ENCODE measurements at regions not wholly inside any gene's neighbourhood (a gene's known extent, or its start where the extent isn't known, plus 50 kb on each side); places are given as distances from the start of the nearest gene placed in this dataset.

DNA sequence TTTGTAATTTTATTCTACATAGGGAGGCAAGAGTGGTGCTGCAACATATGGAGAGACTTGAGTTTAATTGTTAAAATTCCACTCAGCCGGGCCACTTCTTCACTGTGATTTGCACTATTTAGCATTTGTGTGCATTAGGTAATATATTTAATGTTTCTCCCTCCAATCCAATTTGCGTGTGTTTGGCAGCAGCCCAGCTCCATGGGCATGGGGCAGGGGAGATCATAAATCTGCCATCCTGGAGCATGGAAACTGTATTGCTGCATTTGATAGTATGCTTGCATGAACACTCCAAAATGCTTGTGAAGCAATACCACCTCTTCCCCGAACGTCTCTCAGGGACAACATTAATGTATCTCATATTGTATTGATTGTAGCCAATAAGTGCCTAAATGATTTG lies 339.1 kb upstream of the RBFOX1 start:
- no peak for DNase-seq

DNA sequence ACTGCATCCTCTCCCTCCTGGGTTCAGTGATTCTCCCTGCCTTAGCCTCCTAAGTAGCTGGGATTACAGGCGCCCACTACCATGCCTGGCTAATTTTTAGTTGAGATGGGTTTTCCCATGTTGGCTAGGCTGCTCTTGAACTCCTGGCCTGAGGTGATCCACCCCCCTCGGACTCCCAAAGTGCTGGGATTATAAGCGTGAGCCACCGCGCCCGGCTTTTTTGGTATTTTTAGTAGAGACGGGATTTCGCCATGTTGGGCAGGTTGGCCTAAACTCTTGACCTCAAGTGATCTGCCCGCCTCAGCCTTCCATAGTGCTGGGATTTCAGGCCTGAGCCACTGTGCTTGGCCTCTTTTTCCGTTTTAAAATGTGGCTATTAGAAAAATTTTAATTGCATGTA lies 343.8 kb upstream of the RBFOX1 start:
- DNase-seq = no peak

DNA sequence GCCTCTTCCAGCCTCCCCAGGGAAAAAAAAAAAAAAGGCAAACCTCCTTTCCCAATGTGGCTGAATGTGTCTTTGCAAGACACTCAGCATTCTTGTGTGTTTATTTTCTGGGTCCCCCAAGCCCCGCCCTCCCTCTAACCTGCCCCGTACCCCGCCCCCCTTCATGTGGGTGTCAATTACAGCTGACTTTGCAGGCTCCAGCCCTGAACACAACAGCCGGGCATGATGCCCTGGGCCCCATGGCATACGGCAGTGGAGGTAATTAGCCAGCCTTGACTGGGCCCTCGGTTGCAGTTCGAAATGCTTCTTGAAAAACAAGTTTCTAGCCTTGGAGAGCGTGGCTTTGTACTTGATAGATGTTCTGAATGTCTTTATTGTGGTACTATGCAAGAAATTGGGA lies 354.7 kb upstream of the RBFOX1 start:
- no peak for DNase-seq

DNA sequence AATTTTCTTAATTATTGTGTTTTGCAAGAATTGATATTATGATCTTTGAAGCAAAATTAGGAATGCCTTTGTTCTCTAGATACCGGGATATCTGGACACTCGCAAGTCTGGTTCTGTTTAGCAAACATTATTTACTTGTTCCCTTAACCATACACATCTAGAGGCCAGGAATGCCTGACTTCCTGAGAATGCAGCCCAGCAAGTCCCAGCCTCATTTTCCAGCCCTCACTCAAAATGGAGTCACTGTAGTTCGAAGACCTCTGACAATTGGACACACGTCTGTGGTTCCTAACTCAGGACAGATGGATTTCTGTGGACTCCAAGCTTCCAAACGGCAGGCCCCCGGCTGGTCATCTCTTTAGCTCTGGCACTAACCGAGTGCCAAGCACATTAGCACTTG lies 355.4 kb upstream of the RBFOX1 start:
- DNase-seq = no peak

DNA sequence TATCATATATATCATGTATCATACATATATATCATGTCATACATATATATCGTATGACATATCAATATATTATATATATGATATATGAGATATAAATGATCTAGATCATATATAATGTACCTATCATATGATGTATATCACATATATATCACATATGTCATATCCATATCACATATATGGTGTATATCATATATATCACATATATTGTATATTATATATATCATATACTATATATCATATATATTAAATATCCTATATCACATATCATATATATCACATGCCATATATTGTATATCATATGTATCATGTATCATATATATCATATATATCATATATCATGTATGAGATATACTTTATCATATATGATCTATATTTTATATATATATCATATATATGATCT lies 355.9 kb upstream of the RBFOX1 start:
- no peak for DNase-seq

DNA sequence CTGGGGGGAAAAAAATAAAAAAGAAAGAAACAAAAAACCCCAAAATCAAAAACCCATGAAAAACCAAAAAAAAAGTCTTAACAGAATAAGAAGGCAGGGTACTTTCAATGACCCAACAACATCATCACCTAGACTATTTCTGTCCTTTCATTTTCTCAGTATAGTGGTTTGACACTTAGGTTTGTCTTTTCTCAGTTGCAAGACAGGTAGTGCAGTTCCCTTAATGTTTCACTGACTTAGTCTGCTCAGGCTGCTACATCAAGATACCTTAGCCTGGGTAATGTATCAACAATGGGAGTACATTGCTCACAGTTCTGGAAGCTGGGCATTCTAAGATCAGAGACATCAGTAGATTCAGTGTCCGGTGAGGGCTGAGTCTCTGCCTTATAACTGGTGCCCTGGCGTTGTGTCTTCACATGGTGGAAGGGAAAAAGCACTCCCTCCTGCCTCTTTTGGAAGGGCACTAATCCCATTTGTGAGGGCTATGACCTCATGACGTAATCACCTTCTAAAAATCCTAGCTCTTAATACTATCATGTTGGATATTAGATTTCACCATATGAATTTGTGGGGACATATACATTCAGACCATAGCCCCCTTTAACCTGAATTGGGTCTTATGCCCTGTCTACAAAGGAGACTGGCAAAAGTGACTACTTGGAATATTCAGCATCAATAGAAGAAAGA lies 362.3 kb upstream of the RBFOX1 start:
- no peak for DNase-seq

DNA sequence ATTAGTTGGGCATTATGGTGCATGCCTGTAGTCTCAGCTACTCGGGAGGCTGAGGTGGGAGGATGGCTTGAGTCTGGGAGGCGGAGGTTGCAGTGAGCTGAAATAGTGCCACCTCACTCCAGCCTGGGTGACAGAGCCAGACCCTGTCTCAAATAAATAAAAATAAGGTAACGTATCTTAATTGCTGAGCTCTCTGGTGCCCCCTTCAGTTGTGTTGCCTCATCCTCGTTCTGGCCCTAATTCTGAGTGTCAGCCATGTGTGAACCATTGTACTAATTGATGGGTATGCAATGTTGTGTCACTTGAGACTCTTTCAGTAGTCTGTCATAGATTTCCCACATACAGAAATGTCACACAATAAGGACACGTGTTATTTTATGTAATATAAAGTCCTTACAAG lies 363.1 kb upstream of the RBFOX1 start:
- DNase-seq = no peak

DNA sequence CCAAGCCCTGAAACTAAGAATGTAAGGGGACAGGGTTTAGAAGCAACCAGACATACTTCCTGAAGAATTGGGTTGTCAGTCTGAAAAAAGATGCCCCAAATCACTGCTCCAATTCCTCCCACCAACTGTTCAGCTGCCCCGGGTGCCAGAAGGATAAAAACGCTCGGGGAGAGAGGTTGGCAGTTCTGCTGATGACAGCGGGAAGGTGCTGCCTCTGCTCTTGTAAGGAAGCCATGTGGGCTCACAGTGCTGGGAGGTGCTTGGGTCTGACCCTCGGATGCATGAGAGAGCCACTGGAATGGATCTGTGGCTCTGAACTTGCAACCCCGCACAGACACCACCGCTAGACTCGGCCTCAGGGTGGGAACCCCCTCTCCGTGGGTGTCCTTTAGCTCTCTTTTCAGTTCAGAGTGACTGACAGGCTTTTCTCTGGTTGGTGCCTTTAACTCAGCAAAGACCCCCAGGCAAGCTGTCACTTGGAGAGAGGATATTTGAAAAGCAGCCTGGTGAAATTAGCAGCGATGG lies 364.8 kb upstream of the RBFOX1 start:
- DNase-seq = no peak

DNA sequence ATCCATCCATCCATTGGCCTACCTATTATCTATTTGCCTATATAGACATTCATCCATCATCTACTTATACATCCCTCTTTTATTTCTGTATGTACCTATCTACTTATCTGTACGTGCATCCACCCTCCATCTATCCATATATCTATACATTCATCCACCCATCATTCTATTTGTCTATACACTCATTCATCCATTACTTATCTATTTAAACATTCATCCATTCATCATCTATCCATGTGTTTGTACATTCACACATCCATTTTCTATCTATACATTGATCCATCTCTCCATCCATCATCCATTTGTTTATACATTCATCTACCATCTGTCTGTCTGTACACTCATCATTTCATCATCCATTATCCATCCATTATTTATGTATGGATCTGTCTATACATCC lies 365.7 kb upstream of the RBFOX1 start:
- DNase-seq = no peak

DNA sequence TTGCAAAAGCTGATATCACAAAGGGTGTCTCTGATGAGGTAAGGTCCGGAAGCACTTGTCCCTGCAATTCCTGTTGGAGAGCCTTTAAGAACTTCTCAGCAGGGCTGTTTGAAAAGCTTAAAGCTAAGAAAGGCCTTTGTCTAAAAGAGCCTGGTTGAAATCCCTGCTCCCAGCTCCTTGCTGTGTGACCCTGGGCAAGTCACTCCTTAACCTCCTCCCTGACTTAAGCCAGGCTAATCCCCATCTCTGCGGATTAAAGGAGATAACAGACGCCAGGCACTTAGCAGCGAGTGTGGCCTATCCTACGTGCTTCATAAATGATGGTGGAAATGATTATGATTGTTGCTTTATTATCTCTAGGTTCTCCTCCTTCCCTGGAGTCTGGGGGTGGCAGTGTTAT lies 368.0 kb upstream of the RBFOX1 start:
- DNase-seq = no peak

DNA sequence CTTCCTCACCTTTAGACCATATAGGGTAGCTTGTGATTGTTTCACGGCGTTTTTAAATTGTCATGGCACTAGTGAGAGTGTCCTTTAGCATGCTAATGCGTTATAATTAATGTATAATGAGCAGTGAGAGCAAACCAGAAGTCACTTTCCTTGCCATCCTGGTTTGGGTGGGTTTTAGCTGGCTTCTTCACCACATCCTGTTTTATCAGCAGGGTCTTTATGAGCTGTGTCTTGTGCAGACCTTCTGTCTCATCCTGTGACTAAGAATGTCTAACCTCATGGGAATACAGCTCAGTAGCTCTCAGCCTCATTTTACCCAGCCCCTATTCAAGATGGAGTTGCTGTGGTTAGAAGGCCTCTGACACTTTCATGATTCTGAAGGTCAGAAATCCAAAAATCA lies 370.9 kb upstream of the RBFOX1 start:
- no peak for DNase-seq

DNA sequence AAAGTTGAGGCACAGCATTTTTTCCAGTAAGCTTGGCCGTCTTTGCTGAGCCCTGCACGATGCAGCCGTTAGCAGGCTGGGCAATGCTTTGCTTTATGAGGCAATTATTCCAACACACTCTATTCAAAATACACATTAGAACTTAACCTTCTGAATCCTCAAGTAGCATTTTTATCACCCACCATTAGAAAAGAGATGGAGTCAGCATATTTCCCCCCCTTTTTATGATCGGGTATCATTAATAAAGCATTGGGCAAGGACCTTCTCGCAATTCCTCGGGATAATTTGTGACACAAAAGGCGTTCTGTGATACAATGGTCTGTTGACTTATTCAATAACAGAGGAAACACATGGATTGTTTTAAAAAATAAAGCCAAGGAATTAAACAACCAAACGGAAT lies 374.5 kb upstream of the RBFOX1 start:
- DNase-seq = no peak

DNA sequence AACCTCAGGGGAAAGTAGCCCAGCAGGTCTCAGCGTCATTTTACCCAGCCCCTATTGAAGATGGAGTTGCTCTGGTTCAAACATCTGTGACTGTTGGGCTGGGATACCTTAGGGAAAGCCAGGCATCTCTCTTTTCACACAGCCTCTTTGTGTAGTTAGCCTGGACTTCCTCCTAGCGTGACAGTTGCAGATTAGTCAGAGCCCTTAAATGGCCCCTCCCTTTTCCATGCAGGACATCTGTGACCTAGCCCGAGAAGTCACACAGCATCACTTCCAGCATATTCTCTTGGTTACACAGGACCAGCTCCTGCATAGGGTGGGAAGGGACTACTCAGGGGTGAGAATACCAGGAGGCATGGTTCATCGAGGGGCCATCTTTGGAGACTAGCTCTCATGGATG lies 375.0 kb upstream of the RBFOX1 start:
- DNase-seq = no peak

DNA sequence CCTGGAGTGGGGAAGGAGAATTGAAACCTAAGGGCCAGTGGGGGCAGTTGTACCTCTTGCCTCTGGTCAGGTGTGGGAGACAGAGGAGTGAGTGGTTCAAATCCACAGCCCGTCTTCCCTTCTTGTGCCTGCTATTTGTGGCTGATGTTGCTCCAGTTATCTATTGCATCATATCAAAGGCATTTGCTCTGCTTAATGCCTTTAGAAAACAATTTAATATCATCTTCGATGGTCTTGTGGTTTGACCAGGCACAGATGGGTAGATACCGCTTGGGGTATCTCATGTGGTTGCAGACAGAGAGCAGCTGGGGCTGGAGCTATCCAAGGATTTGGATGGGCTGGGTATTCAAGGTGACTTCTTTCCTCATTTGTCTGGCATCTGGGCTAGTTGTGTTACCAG lies 376.1 kb upstream of the RBFOX1 start:
- DNase-seq = no peak

DNA sequence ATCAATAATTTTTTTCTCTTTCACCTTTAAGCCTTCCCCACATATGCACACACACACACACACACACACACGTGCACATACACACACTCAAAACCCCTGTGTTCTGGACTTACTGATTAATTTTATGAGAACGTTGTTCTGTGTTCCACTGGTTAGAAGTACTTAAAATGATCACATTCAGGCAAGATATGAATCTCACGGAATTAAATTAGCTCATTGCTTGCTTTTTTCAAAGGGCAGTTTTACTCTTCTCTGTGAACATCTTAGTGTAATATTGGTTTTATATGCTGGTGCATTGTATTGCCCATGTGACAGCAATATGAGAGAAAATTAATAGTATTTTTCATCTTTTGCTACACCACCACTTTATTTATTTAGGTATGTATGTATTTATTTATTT lies 377.3 kb upstream of the RBFOX1 start:
- no peak for DNase-seq

DNA sequence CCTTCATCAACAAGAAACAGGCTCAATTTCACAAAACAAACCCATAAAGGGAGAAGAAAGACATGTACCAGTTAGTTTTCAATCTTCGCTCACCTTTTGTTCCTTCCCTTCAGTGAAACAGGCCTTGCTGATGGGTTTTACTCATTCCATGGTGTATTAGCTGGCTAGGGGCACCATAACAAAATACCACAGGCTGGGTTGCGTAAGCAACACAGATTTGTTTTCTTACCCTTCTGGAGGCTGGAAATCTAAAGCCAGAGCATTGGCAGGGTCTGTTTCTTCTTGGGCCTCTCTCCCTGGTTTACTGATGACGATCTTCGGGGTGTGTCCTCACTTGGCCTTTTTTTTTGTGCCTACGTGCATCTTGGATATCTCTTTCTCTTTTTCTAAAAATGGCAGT lies 383.4 kb upstream of the RBFOX1 start:
- DNase-seq = no peak

DNA sequence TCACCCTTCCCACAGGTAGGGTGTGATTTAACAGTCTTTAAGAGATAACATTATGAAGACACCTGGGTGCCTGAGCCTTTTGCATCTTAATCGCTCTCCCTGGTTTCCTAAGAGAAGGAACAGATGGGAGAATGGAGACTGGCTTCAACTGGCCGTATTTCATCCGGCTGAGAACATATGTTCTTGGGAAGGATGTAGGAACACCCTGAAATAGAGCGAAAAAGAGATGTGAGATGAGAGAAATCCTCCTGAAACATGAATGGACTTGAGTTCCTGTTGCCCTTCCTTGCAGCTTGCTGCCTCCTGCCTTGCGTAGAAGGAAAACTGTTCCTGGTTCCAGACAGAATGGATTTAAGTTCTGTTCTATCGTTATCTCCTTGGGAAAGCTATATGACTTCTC lies 385.4 kb upstream of the RBFOX1 start:
- no peak for DNase-seq

DNA sequence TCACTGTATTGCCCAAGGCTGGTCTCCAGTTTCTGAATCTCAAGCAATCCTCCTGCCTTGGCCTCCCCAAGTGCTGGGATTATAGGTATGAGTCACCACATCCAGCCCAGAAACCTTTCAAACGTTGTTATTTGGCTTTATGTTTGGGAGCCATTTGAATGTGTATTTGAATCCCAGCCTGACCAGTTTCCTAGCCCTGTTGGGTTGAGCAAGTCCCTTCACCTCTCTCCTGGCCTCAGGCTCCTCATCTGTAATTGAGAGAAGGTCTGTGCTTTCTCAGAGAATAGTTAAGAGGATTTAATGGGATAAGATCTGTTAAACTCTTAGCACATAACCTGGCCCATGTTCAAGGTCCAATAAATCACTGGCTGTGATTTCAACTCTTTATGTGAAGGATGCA lies 385.8 kb upstream of the RBFOX1 start:
- DNase-seq = no peak

DNA sequence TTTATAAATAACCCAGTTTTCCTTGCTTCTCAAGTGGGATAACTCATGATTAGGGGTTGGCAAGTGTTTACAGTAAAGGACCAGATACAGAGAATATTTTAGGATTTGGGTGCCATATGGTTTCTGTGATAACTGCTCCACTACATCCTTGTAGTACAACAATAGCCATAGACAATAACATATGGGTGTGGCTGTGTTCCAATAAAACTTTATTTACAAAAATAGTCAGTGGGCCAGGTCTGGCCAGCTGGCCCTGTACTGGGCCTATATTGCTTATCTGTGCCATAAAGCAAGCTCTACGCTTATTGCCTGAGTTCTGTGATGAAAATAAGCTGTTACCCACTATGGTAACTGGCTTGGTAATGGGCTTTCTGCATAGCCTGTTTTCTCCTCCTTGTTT lies 386.5 kb upstream of the RBFOX1 start:
- DNase-seq = no peak

DNA sequence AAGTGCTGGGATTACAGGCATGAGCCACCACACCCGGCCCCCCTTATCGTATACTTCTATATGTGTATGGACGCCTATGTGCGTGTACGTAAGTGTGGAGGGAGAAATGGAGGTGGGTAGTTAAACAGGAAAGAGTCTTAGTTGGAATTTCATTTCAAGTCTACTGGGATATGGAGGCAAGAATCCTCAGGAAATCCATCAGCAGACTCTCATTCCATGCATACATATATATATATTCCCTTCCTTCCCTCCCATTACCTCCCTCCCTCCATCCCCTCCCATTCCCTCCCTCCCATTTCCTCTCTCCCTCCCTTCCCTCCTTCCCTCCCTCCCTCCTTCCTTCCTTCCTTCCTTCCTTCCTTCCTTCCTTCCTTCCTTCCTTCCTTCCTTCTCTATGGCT lies 391.7 kb upstream of the RBFOX1 start:
- no peak for DNase-seq

DNA sequence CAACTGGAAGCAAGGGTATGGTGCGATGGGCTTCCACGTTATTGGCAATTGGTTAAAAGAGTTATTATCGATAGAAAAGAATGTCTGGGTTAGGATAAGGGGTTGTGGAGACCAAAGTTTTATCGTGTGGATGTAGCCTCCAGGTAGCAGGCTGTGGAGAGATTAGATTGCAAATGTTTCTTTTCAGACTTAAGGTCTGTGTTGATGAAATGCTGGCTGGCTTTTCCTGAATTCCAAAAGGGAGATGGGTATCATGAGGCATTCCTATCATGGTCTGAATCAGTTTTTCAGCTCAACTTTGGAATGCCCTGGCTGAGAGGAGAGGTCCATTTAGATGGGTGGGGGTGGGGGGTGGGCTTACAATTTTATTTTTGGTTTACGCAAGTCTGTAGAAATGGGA lies 395.0 kb upstream of the RBFOX1 start:
- no peak for DNase-seq

DNA sequence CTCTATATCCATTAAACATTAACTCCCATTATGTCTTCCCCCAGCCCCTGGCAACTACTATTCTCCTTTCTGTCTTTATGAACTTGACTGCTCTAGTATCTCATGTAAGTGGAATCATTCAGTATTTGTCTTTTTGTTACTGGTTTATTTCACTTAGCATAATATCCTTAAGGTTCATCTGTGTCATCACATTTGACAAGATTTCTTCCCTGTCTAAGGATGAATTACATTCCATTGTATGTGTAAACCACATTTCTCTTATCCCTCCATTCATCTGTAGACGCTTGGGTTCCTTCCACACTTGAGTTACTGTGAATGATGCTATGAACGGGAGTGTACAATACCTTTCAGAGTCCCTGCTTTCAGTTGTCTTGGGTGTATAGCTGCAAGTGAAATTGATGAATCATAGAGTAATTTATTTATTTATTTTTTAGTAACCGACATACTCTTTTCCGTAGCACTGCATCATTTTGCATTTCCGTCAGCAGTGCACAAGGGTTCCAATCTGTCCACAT lies 399.7 kb upstream of the RBFOX1 start:
- DNase-seq = no peak

DNA sequence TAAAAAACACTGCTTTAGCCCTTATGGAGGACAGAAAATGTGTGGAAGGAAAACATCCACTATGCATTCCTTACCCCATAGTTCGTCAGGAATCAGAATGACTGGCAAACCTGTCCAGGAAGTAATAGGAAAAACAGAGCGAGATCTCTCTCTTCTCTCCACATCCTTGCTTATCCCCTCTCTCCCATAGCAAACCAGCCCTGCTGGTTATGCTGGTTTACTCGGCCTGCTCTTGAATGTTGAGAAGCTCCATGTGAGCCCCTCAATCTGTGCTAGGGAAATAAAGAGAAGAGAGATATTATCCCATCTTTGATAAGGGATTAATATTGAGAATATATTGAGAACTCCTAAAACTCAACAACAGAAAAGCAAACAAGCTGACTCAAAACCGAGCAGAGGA lies 402.8 kb upstream of the RBFOX1 start:
- DNase-seq = no peak

DNA sequence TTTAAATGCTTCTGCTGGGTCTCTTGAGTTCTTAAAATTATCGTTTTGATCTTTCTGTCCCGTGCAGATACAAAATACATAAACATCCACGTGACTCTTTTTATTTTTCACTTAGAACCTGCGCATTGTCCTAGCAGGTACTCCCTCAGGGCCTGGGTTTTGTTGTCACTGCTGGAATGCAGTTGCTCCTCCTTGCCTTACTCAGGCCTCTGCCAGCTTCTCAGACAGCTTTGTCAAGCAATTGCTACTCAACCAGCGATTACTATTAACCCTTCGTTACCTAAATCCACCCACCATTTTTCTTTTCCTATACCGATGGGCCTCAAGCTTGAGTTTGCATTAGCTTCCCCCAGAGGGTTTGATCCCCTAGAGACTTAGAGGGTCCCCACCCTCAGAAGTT lies 405.9 kb upstream of the RBFOX1 start:
- DNase-seq = no peak

DNA sequence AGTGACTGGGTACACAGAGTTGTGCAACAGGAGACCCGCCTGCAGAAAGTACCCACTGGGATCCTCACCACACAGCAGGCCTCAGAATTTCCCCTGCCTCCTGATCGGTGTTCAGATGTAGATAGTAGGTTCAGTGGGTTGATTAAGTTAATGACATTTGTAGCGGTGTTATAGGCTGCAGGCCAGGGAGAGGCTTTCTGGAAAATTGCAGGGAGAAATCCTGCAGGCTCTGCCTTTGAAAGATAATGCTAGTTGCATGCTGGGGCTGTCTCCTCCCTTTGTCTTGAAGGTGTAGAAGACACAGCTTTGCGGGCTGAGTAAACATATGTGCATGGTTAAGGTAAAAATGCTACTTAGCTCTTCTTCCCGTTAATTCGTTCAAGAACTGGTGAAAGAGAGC lies 406.3 kb upstream of the RBFOX1 start:
- no peak for DNase-seq

All from NCI-H2107 (cell line).